ENCODE measurements at regions not wholly inside any gene's neighbourhood (a gene's known extent, or its start where the extent isn't known, plus 50 kb on each side); places are given as distances from the start of the nearest gene placed in this dataset.

DNA sequence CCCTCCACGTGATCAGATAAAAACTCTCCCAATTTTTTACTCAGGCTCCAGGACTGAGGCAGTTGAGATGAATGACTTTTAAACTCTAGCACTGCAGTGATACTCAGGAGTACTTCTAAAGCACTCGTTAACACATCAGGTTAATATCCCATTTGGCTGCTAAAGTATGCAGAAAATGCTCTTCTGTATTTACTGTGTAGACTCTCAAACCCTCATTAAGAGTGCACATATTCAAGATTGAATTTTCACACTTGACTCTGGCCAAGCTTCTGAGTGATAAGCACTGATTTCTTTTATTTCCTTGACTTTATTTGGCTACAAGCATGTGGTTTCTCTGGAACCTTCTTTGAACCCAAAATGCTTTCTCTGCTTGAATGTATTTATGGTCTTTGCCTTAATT, 392.3 kb upstream of the NECTIN3 start:
- TF ChIP-seq, protein P1, sequence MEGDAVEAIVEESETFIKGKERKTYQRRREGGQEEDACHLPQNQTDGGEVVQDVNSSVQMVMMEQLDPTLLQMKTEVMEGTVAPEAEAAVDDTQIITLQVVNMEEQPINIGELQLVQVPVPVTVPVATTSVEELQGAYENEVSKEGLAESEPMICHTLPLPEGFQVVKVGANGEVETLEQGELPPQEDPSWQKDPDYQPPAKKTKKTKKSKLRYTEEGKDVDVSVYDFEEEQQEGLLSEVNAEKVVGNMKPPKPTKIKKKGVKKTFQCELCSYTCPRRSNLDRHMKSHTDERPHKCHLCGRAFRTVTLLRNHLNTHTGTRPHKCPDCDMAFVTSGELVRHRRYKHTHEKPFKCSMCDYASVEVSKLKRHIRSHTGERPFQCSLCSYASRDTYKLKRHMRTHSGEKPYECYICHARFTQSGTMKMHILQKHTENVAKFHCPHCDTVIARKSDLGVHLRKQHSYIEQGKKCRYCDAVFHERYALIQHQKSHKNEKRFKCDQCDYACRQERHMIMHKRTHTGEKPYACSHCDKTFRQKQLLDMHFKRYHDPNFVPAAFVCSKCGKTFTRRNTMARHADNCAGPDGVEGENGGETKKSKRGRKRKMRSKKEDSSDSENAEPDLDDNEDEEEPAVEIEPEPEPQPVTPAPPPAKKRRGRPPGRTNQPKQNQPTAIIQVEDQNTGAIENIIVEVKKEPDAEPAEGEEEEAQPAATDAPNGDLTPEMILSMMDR (IDR thresholded peaks at IDR 0.05; ENCODE audit: poor library complexity): no peak
- no peak for TF ChIP-seq EZH2phosphoT487 (IDR thresholded peaks at IDR 0.05; ENCODE audit: low read depth, severe bottlenecking, unreplicated experiment)
